ENCODE measurements at regions not wholly inside any gene's neighbourhood (a gene's known extent, or its start where the extent isn't known, plus 50 kb on each side); places are given as distances from the start of the nearest gene placed in this dataset.
"Not testable (repeated sequence)": the region's sequence is repeated elsewhere in the genome, so short reads cannot be mapped to it uniquely, and the experiment has no call there.

DNA sequence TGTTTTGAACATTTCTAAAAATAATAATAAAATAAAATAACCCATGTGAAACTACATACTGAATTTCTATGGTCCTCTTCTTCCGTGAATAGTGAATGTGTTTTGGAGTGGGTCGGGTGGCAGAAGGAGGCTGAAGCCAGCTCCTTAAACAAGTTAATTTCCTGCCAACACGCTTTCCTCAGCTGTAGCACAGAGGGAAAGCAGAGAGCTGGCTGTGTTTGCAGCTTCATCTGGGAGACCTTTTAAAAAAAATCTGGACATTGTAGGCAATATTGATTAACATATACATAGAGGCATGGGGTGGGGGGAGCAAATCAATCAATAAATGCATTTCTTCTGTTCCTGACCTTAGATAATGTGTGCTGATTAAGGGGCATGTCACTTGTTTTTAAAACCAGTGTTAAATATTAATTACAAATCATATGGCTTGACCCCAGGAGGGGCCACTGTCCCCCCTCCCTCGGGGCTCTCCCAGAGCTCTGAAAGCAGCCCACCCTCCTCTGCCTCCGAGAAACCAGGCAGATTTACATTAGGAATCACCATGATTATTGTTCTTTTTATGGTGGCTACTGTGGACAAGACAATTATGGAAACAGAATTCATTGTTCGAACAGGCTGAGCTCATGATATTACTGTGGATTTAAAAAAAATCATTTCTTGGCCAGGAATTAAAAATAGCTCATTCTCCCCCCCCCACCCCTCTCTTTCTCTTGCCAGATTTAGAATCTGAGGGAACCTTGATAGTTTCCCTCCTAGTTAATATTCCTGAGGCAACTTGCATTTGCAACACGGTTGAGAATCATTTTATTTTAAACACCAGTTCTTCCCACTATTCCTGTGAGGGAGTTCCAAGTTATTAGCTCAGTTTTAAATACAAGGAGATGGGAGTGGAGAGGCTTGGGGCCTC is 100.5 kb upstream of the CARD11 start:
- Histone ChIP-seq H3K9me3 (ENCODE audit: control insufficient read depth, low read length) (no peaks in the 10 kb centered on the region), H3K36me3 (ENCODE audit: control insufficient read depth in 1 of 2, insufficient read depth in 2 of 2, low read depth in 1 of 2, low read length in 2 of 2) (no peaks in the 10 kb centered on the region), H3K4me1 (ENCODE audit: control insufficient read depth, insufficient read depth, low read depth, low read length) (no peaks in the 10 kb centered on the region), H3K23ac (ENCODE audit: low read length in 2 of 2) (no peak overlapping the region), H2BK15ac (ENCODE audit: low read depth, poor library complexity, severe bottlenecking) (no peak overlapping the region), H2AFZ (ENCODE audit: low read depth, low read length) (no peak overlapping the region), H3K18ac (ENCODE audit: low read depth in 1 of 2, low read length in 2 of 2) (no peak overlapping the region), H2BK120ac (ENCODE audit: low read depth, low read length) (no peak overlapping the region), H3K27me3 (ENCODE audit: control insufficient read depth in 1 of 2, insufficient read depth in 1 of 2, low read length in 2 of 2) (peaks cover 3 to 7% of the 10 kb centered on the region in 2 experiments), H3K27ac (ENCODE audit: low read length, poor library complexity, severe bottlenecking) (no peak overlapping the region), H3K9ac (ENCODE audit: low read length) (no peak overlapping the region), H3K4ac (ENCODE audit: low read depth in 1 of 2, low read length in 2 of 2) (no peak overlapping the region), H3K79me1 (replicated peaks; ENCODE audit: low read length, poor library complexity, severe bottlenecking) (no peaks in the 10 kb centered on the region), H2BK5ac (ENCODE audit: low read depth, low read length, poor library complexity, severe bottlenecking) (no peak overlapping the region), H3K4me3 (ENCODE audit: insufficient read depth in 1 of 2, low read depth in 1 of 2, low read length in 2 of 2) (no peak overlapping the region), H3K14ac (ENCODE audit: low read length in 2 of 2) (no peak overlapping the region), H4K8ac (ENCODE audit: low read length) (no peak overlapping the region), H3K4me2 (ENCODE audit: low read length, poor library complexity, severe bottlenecking) (no peak overlapping the region), H2AK5ac (ENCODE audit: low read length, severe bottlenecking) (no peak overlapping the region), H2BK12ac (ENCODE audit: low read length in 2 of 2) (no peak overlapping the region), H4K91ac (ENCODE audit: low read length) (no peak overlapping the region)
- 87% methylated on average over 6 of the region's 7 CpGs for WGBS
- DNase-seq, result no peak

DNA sequence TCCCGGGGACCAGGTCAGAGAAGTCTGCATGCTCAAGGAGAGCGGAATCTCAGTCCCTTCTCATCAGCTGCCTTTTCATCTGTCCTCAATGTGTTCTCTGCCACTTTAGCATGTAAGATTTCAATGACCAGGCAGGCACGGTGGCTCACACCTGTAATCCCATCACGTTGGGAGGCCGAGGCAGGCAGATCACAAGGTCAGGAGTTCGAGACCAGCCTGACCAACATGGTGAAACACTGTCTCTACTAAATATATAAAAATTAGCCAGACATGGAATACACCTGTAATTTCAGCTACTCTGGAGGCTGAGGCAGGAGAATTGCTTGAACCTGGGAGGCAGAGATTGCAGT is 101.1 kb upstream of the CARD11 start:
- not testable (repeated sequence) for H3K27ac ChIP-seq (ENCODE audit: low read length, poor library complexity, severe bottlenecking); H3K4me1 ChIP-seq (ENCODE audit: control insufficient read depth, insufficient read depth, low read depth, low read length); H3K4me2 ChIP-seq (ENCODE audit: low read length, poor library complexity, severe bottlenecking); H2AFZ ChIP-seq (ENCODE audit: low read depth, low read length); H2BK15ac ChIP-seq (ENCODE audit: low read depth, poor library complexity, severe bottlenecking); H3K23ac ChIP-seq (ENCODE audit: low read length in 2 of 2); H2AK5ac ChIP-seq (ENCODE audit: low read length, severe bottlenecking); H4K91ac ChIP-seq (ENCODE audit: low read length); H3K9ac ChIP-seq (ENCODE audit: low read length); H3K14ac ChIP-seq (ENCODE audit: low read length in 2 of 2); H3K4me3 ChIP-seq (ENCODE audit: insufficient read depth in 1 of 2, low read depth in 1 of 2, low read length in 2 of 2); H2BK120ac ChIP-seq (ENCODE audit: low read depth, low read length); H3K9me3 ChIP-seq (ENCODE audit: control insufficient read depth, low read length); H2BK12ac ChIP-seq (ENCODE audit: low read length in 2 of 2); DNase-seq; H3K79me1 ChIP-seq (replicated peaks; ENCODE audit: low read length, poor library complexity, severe bottlenecking); H3K4ac ChIP-seq (ENCODE audit: low read depth in 1 of 2, low read length in 2 of 2); H4K8ac ChIP-seq (ENCODE audit: low read length); H2BK5ac ChIP-seq (ENCODE audit: low read depth, low read length, poor library complexity, severe bottlenecking); H3K27me3 ChIP-seq (ENCODE audit: control insufficient read depth in 1 of 2, insufficient read depth in 1 of 2, low read length in 2 of 2); H3K36me3 ChIP-seq (ENCODE audit: control insufficient read depth in 1 of 2, insufficient read depth in 2 of 2, low read depth in 1 of 2, low read length in 2 of 2)
- H3K18ac ChIP-seq (ENCODE audit: low read depth in 1 of 2, low read length in 2 of 2), result peak overlapping the region in 1 of 2 experiments; percentile 7
- WGBS, result 89% methylated on average over 5 of the region's 6 CpGs

DNA sequence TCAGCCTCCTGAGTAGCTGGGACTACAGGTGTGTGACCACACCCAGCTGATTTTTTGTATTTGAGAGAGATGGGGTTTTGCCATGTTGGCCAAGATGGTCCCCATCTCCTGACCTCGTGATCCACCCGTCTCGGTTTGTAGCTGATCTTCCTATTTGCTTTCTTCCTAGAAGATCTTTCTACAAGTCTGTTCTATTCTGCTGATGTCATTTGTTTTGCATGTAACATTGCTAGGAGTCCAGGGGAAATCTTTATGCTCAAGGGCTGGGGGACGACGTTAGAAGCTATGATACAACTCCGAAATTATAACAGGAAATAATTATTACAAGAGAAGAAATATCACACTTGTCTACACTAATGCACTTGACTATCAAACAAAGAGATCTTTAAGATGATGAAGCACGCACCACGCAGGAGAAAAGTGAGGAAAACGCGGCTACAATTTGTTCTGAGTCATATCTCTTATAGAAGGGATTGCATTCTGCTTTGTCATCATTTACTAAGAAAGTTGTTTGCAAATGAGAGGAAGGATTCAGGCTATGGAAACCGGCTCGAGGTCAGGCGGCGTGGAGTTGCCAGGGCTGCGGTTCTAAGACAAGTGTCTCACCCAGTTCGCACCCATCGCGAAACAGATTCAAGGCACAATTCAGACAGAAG is 103.0 kb upstream of the CARD11 start:
- H3K27me3 ChIP-seq (ENCODE audit: control insufficient read depth in 1 of 2, insufficient read depth in 1 of 2, low read length in 2 of 2), result peaks cover 3 to 7% of the 10 kb centered on the region in 2 experiments

GRCh38 chr7:3148471-3148870 is 104.8 kb upstream of the CARD11 start:
- DNase-seq; H3K27ac ChIP-seq (ENCODE audit: low read length, poor library complexity, severe bottlenecking); H3K9me3 ChIP-seq (ENCODE audit: control insufficient read depth, low read length); H2AFZ ChIP-seq (ENCODE audit: low read depth, low read length); H3K4ac ChIP-seq (ENCODE audit: low read depth in 1 of 2, low read length in 2 of 2); H2BK5ac ChIP-seq (ENCODE audit: low read depth, low read length, poor library complexity, severe bottlenecking); H4K91ac ChIP-seq (ENCODE audit: low read length); H2BK12ac ChIP-seq (ENCODE audit: low read length in 2 of 2); H3K18ac ChIP-seq (ENCODE audit: low read depth in 1 of 2, low read length in 2 of 2); H3K4me3 ChIP-seq (ENCODE audit: insufficient read depth in 1 of 2, low read depth in 1 of 2, low read length in 2 of 2); H3K23ac ChIP-seq (ENCODE audit: low read length in 2 of 2); H3K14ac ChIP-seq (ENCODE audit: low read length in 2 of 2); H2BK120ac ChIP-seq (ENCODE audit: low read depth, low read length); H4K8ac ChIP-seq (ENCODE audit: low read length); H3K79me1 ChIP-seq (replicated peaks; ENCODE audit: low read length, poor library complexity, severe bottlenecking); H2BK15ac ChIP-seq (ENCODE audit: low read depth, poor library complexity, severe bottlenecking); H3K36me3 ChIP-seq (ENCODE audit: control insufficient read depth in 1 of 2, insufficient read depth in 2 of 2, low read depth in 1 of 2, low read length in 2 of 2); H2AK5ac ChIP-seq (ENCODE audit: low read length, severe bottlenecking); H3K4me2 ChIP-seq (ENCODE audit: low read length, poor library complexity, severe bottlenecking); H3K9ac ChIP-seq (ENCODE audit: low read length); H3K4me1 ChIP-seq (ENCODE audit: control insufficient read depth, insufficient read depth, low read depth, low read length): not testable (repeated sequence)
- 50% methylated on average over 4 of the region's 4 CpGs for WGBS
- H3K27me3 ChIP-seq (ENCODE audit: control insufficient read depth in 1 of 2, insufficient read depth in 1 of 2, low read length in 2 of 2), result peaks cover 3 to 11% of the 10 kb centered on the region in 2 experiments

More for the DNA sequence above, 103.0 kb upstream of the CARD11 start:
- H2BK12ac ChIP-seq (ENCODE audit: low read length in 2 of 2), result no peak overlapping the region
- H4K91ac ChIP-seq (ENCODE audit: low read length), result no peak overlapping the region
- H3K14ac ChIP-seq (ENCODE audit: low read length in 2 of 2), result no peak overlapping the region
- H3K27ac ChIP-seq (ENCODE audit: low read length, poor library complexity, severe bottlenecking), result no peak overlapping the region
- no peak overlapping the region for H2BK15ac ChIP-seq (ENCODE audit: low read depth, poor library complexity, severe bottlenecking)
- no peak overlapping the region for H3K23ac ChIP-seq (ENCODE audit: low read length in 2 of 2)
- H4K8ac ChIP-seq (ENCODE audit: low read length), result no peak overlapping the region
- H2AFZ ChIP-seq (ENCODE audit: low read depth, low read length), result no peak overlapping the region
- no peaks in the 10 kb centered on the region for H3K4me1 ChIP-seq (ENCODE audit: control insufficient read depth, insufficient read depth, low read depth, low read length)
- H3K4me2 ChIP-seq (ENCODE audit: low read length, poor library complexity, severe bottlenecking), result no peak overlapping the region
- H3K79me1 ChIP-seq (replicated peaks; ENCODE audit: low read length, poor library complexity, severe bottlenecking), result no peaks in the 10 kb centered on the region
- H3K18ac ChIP-seq (ENCODE audit: low read depth in 1 of 2, low read length in 2 of 2), result no peak overlapping the region
- no peaks in the 10 kb centered on the region for H3K36me3 ChIP-seq (ENCODE audit: control insufficient read depth in 1 of 2, insufficient read depth in 2 of 2, low read depth in 1 of 2, low read length in 2 of 2)
- H2BK120ac ChIP-seq (ENCODE audit: low read depth, low read length), result no peak overlapping the region
- 63% methylated on average over 12 of the region's 18 CpGs for WGBS
- DNase-seq, result peak; percentile 65
- no peak overlapping the region for H2BK5ac ChIP-seq (ENCODE audit: low read depth, low read length, poor library complexity, severe bottlenecking)
- no peaks in the 10 kb centered on the region for H3K9me3 ChIP-seq (ENCODE audit: control insufficient read depth, low read length)
- no peak overlapping the region for H3K4ac ChIP-seq (ENCODE audit: low read depth in 1 of 2, low read length in 2 of 2)
- H2AK5ac ChIP-seq (ENCODE audit: low read length, severe bottlenecking), result no peak overlapping the region
- no peak overlapping the region for H3K9ac ChIP-seq (ENCODE audit: low read length)
- no peak overlapping the region for H3K4me3 ChIP-seq (ENCODE audit: insufficient read depth in 1 of 2, low read depth in 1 of 2, low read length in 2 of 2)
